ENCODE measurements at regions not wholly inside any gene's neighbourhood (a gene's known extent, or its start where the extent isn't known, plus 50 kb on each side); places are given as distances from the start of the nearest gene placed in this dataset.

DNA sequence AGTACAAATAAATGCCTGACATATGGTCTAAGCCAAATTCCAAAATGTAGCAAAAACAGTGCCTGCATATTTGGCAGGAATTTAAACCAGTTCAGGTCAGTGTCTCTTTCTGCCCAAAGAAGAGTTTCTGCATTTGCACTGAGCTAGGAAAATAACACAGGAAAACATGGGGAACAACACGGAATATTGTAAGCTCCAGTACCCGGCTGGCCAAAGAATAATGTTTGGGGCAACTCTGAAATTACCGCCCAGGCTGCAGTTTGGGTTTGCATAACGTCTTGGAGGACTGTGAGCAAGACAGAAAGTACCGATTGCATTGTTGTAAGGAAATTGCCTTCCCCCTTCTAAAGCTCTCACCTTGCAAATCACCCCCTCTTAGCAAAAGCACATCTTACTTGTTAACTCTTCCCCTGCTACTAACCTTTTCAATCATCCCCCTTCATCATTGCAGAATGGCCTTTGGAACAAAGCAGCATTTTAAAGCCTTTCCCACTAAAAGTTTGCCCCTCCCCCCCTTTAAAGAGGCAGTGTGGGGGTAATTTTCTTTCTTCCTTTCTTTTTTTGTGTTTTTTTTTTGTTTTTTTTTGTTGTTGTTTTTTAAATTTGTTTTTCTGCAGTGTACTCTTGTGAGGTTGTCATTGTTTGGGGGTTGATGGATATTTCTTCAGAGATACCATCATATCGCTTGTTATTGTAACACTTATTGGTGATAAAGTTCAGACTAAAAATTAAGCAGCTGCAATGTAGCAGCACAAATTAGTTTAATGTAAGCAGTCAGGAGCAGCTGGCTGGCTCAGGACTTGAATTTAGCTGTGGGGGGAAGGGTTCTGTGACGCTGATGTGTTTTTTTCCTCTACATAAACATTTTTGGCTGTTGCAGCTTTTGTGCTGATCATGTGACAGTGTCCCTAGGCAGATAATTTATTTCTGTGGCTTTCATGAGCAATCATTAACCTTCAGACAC lies 100.0 kb upstream of the CITED2 start:
- no peaks in the 10 kb centered on the region for H3K36me3 ChIP-seq
- no peak overlapping the region for H3K4me3 ChIP-seq
- WGBS, result 22% methylated on average over 7 of the region's 7 CpGs
- intact Hi-C loops (cut with DNase I), result no loop called here
- no peak for DNase-seq (ENCODE audit: low spot score)
- no peaks in the 10 kb centered on the region for H3K27me3 ChIP-seq (replicated peaks; ENCODE audit: insufficient read depth)
- H3K4me1 ChIP-seq (replicated peaks), result no peaks in the 10 kb centered on the region
- TF ChIP-seq POLR2A (IDR thresholded peaks at IDR 0.05) (no peak), POLR2AphosphoS5 (IDR thresholded peaks at IDR 0.05) (no peak)
- TF ChIP-seq, protein P1, sequence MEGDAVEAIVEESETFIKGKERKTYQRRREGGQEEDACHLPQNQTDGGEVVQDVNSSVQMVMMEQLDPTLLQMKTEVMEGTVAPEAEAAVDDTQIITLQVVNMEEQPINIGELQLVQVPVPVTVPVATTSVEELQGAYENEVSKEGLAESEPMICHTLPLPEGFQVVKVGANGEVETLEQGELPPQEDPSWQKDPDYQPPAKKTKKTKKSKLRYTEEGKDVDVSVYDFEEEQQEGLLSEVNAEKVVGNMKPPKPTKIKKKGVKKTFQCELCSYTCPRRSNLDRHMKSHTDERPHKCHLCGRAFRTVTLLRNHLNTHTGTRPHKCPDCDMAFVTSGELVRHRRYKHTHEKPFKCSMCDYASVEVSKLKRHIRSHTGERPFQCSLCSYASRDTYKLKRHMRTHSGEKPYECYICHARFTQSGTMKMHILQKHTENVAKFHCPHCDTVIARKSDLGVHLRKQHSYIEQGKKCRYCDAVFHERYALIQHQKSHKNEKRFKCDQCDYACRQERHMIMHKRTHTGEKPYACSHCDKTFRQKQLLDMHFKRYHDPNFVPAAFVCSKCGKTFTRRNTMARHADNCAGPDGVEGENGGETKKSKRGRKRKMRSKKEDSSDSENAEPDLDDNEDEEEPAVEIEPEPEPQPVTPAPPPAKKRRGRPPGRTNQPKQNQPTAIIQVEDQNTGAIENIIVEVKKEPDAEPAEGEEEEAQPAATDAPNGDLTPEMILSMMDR (IDR thresholded peaks at IDR 0.05), result no peak
- no peaks in the 10 kb centered on the region for H3K9me3 ChIP-seq
- no peak overlapping the region for H3K27ac ChIP-seq

DNA sequence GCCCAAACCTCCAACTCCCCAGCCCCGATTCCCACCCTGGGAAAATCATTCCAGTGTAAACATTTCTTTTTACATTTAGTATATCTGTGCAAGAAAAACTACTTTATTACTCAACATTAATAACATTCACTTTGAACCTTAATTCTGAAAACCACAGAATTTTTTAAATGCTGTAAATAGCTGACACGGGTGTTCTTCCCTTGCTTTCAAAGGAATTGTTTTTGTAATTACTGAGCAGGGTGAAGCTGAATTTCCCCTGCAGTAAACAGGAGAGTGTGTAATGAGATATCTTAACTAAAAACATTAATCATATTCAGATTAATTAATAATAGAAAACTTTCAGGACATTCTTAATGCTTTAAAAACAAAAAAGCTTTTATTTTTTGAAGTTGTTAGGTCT lies 99.3 kb upstream of the CITED2 start:
- H3K36me3 ChIP-seq, result no peaks in the 10 kb centered on the region
- no peak overlapping the region for H3K27ac ChIP-seq
- intact Hi-C loops (cut with DNase I), result no loop called here
- WGBS, result 56% methylated on average over 2 of the region's 2 CpGs
- H3K9me3 ChIP-seq, result no peaks in the 10 kb centered on the region
- H3K27me3 ChIP-seq (replicated peaks; ENCODE audit: insufficient read depth), result no peaks in the 10 kb centered on the region
- no peaks in the 10 kb centered on the region for H3K4me1 ChIP-seq (replicated peaks)
- DNase-seq (ENCODE audit: low spot score), result no peak
- TF ChIP-seq, protein P1 (IDR thresholded peaks at IDR 0.05), result no peak
- TF ChIP-seq POLR2AphosphoS5 (IDR thresholded peaks at IDR 0.05) (no peak), POLR2A (IDR thresholded peaks at IDR 0.05) (no peak)
- H3K4me3 ChIP-seq, result no peak overlapping the region

DNA sequence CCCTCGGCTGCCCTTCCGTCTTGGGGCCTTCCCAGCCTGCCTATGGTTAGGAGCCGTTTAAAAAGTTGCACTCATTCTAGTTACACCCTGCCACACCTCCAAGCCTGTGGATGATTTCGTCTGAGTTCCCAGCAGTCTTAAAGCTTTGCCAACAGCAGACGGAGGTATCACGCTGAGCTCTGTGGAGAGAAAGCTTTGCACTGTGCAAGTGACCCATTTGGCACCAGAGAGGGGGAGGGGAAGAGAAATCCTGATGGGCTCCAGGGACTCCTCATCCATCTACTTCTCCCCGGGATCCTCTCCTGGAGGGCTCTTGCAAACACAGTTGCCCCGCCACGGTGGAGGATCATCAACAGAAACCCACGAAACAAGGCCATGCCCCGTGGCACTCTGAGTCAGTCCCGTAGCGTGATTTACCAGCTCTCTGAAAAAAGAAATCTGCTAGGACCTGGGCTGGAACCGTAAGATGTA lies 98.8 kb upstream of the CITED2 start:
- Histone ChIP-seq H3K27me3 (replicated peaks; ENCODE audit: insufficient read depth) (no peaks in the 10 kb centered on the region), H3K4me1 (replicated peaks) (no peaks in the 10 kb centered on the region), H3K9me3 (no peaks in the 10 kb centered on the region), H3K36me3 (no peaks in the 10 kb centered on the region), H3K4me3 (no peak overlapping the region), H3K27ac (no peak overlapping the region)
- intact Hi-C loops (cut with DNase I), result no loop called here
- WGBS, result 74% methylated on average over 12 of the region's 14 CpGs
- no peak for DNase-seq (ENCODE audit: low spot score)
- TF ChIP-seq, protein P1 (IDR thresholded peaks at IDR 0.05), result no peak
- TF ChIP-seq POLR2A (IDR thresholded peaks at IDR 0.05), result no peak
- TF ChIP-seq POLR2AphosphoS5 (IDR thresholded peaks at IDR 0.05), result no peak

DNA sequence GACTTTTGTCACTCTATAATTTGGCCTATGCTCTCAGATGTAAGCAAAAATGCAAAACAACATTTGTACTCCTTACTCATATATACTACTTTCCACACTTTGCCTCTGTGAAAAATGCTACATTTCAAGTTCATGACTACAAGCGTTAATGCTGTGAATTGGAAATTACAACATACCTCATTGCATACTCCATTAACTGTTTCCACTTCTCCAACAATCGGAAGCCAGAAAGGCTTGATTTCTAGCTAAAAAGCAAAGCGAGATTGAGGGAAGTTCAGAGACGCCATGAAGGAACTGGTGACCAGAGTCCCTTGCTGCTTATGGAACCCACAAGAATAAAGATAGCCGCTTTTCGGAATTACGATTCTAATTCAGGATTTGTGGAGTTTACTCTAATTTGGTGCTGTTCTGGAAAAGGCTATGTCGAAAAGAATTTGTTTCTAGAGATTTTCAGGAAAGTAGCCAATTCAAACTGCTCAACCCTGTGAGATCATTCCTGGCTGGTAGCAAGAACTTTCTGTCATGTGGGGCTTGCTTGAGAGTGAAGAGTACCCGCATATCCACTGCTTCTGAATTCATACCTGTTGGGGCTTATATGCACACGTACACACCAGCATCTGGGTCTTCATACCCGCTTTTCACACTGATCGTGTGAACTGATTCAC lies 98.0 kb upstream of the CITED2 start:
- intact Hi-C loops (cut with DNase I), result no loop called here
- 89% methylated on average over 12 of the region's 12 CpGs for WGBS
- no peak for TF ChIP-seq POLR2A (IDR thresholded peaks at IDR 0.05)
- TF ChIP-seq POLR2AphosphoS5 (IDR thresholded peaks at IDR 0.05), result no peak
- TF ChIP-seq, protein P1 (IDR thresholded peaks at IDR 0.05), result no peak
- no peak overlapping the region for H3K4me3 ChIP-seq
- H3K4me1 ChIP-seq (replicated peaks), result no peaks in the 10 kb centered on the region
- H3K36me3 ChIP-seq, result no peaks in the 10 kb centered on the region
- no peak for DNase-seq (ENCODE audit: low spot score)
- no peaks in the 10 kb centered on the region for H3K9me3 ChIP-seq
- no peaks in the 10 kb centered on the region for H3K27me3 ChIP-seq (replicated peaks; ENCODE audit: insufficient read depth)
- no peak overlapping the region for H3K27ac ChIP-seq
